GM18858 (cell line): ENCODE measurements at regions not wholly inside any gene's neighbourhood (a gene's known extent, or its start where the extent isn't known, plus 50 kb on each side); places are given as distances from the start of the nearest gene placed in this dataset.

Experiments
- ATAC-seq: cut with Tn5 transposase; IDR thresholded peaks from one replicate; pipeline ENCODE4 v1.9.1; 2021; ENCODE audit not compliant: unreplicated experiment

DNA sequence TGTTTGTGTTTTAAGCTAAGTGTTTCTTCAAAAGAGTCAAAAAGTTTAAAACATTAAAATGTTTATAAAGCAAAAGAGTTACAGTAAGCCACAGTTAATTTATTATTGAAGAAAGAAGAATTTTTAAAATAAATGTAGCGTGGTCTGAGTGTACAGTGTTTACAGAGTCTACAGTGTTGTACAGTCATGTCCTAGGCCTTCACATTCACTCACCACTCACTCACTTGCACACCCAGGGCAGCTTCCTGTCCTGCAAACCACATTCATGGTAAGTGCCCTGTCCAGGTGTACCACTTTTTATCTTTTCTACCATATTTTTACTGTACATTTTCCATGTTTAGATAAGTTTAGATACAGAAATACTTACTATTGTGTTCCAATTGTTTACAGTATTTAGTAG is 239.7 kb upstream of the AGA start:
- ATAC-seq: no peak

DNA sequence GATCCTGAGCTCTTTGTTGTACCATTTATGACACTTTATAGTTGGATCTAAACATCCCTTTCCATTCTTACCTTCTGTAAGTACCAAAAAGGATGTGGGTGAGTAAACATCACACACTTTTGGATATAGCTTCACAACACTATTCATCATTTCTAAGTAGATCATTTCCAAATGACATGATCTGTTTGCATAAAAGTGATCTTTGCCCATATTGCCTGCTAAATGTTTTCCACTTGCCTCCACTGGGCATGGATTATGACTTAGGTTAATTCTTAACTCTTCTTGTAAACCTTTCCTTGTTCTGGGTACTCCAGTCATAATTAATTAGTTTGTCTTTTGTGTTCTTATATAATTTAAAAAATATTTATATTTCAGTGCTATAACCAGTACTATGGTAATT is 244.9 kb upstream of the AGA start:
- ATAC-seq: no peak

DNA sequence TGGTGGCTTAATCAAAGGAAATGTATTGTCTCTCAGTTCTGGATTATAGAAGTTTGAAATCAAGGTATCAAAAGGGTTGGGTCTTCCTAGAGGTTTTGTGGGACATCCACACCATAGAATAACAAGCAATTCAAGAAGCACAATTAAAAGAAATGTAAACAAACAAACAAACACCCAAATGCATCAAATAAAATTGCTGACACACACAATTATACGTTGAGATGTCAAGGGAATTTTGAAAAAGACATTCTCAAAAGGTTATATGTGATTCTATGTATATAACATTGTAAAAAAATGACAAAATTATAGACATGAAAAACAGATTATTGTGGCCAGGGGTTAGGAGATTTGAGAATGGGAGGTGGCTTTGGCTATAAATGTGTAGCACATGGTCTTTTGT is 250.7 kb upstream of the AGA start:
- ATAC-seq: no peak

DNA sequence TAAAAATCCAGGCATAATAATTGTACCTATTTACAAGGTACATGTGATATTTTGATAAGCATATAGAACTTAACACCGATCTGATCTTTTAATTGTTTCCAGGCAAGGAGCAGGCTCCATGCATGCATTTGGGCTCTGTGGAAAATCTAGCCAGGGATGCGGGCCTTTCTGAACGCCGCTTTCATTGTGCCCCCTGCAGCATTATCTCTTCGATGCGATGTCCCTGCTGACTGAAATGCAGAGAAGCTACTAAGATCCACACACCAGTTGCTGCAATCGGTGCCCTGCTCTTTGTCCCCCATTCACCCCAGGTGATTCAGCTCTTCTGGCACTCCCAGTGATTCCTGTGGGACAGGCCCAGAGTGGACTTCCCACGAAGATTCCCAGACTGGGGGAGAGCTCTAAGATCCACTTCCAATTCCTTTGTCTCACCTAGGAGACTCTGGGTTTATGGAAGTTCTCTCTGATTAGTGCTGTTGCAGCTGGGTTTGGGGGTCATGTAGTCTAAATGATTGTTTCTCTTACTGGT is 254.3 kb upstream of the AGA start:
- ATAC-seq: no peak

DNA sequence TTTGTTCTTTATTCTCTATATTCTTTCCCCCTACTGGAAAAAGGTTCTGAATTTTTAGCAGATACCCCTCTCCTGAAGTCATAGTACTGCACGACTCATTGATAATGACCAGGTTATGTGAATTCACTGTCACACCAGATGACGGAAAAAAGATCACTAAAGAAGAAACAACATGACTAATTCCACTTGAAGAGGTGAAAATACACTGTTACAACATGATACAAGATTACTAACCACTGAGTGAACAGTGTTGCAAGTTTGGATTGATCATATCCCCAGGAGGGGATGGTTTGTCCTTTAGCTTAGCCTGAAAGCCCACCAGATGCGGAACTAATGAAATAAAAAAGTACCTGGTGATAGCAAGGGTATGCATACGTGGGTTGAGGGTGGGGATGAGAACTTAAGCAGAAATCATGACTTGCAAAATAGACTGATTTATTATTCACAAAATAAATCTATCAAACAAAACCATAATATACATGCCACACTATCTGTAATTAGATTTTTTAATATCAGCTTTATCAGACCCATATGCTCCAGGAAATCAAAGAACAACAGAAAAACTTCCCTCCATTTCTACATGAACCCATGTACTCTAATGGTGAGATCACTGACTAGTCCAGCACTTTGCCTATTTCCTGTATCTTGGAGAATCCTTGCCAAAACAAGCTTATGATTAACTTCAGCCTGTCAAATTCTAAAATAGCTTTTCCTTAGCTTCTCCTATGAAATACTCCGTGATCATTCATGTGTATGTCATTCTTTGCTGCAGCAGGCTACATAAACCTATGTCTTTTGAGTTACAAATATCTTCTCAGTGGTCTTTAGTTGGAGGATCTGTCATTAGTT is 257.4 kb upstream of the AGA start:
- no peak for ATAC-seq

DNA sequence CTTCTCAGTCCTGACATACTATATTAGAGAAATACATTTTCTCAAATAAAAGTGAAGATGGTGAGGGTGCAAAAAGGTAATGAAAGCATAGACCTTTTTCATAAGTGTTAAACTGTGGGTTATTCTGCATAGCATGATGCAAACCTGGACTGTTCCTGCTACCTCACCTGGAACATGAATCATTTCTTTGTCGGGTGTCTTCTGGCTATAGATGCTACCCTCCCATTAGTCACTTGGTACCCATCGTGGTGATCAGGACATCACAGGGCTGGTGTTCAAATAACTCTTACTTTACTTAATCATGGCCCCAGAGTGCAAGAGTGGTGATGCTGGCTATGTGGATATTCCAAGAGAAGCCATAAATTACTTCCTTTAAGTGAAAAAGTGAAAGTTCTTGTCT is 264.7 kb upstream of the AGA start:
- ATAC-seq: no peak

DNA sequence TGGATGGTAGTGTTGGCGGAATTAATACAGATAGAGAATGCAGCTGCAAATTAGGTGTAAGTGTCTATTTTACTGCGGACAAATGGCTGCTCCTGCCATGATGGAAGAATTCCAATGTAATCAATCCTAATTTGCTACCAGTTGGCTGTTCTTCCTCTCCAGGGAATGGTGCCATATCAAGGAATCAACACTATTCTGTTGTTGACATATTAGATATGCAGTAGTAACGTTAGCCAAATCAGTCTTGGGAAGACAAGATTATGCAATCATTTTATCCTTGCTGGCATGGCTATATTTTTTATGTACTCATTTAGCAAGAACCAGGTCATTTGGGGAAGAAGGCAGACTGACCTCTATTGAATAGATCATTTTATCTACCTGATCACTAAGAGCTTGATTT is 271.2 kb upstream of the AGA start:
- ATAC-seq: no peak

DNA sequence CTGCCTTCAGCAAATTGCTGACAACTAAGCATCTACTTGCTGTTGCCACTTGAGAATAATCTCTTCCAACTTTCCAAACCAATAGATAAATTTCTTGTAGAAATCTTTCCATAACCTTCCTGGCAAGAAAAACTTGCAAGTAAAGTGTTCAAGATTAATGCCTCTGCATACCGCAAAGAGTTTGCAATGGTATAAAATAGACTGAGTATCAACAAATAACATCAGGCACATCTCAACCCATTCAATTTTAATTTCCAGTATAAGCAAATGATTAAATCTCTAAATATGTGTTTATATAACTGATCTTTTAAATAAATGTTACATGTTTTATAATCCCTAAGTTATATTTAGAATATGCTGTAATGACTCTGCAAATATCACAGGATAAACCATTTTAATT is 275.2 kb upstream of the AGA start:
- no peak for ATAC-seq

DNA sequence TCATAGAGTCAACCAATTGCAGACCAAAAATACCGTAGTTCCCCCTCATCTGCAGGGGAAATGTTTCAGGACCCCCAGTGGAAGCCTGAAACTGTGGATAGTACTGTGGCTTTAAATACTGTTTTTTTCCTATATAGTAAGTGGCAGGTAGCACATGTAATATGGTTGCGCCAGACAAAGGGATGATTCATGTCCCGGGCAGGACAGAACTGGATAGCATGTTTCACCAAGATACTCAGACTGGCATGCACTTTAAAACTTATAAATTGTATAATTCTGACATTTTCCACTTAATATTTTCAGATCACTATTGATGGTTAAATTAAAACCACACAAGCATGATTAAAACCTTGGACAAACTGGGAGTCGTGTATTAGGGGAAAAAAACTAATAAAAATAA is 276.3 kb upstream of the AGA start:
- ATAC-seq: no peak

DNA sequence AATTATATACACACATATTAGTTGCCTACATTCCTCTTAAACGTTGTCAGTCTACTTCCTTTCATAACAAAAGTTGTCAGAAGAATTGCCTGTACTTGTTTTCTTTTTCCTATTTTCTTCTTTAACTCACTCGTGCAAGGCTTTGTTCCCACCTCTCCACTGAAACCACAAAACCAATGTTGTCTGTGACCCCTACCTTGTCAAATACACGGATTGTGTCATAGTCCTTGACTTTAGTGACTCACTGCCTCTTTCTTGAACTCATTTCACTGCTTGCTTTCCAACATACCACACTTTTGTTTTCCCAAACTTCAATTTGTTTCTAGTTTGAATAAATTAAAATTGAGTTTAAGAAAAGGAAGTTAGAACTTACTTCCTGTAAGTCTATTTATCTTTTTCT is 283.9 kb upstream of the AGA start:
- ATAC-seq: no peak

DNA sequence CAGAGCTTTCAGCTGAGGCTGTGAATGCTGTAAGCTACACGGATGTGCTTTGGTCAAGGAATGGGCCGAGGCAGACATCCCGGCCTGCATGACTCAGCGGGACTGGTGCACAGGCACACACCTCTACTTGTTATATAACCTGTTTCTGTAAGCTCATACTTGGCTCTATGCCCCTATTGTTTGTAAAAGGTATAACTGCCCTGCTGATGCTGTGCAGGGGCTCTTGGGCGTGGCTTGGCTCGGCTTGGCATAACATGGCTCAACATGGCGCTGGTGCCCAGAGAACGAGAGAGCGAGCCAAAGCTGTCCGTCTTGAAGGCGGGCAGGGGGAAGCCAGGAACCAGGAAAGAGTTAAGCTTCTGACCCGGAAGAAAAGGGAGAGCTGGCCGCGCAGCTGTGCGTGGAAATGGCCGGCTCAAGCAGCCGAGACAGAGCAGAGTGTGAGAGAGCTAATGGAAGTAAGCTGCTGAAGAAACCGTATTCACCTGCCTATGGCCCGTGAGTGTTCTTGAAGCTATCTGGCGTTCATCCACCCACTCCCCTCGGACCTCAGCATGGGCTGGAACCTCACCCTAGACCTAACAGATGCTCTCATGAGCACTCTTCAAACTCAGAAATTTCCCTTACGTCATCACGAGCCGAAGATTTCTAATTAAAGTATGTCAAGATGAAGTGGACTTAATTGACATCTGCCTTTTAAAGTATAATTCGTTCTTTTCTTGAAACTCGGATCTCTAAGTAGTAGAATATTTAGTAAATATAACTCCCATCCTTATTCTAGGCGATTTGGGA is 286.3 kb upstream of the AGA start:
- no peak for ATAC-seq

DNA sequence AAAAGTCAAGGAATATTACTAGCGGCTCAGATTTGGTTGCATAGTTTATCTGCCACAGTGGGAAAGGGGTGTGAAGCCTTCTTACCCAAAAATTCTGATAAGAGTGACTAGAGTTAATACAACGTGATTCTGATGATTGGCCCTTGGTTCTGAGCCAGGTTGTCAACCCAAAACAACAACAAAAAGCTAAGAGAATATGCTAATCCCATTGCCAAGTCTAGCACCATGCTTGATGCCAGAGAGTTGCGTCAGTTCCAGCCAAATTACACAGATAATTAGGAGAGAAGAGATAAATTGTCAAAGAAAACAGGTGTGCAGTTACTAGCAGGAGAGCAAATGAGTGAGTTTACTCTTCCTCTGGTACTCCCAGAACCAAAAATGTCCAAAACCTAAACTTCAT is 287.4 kb upstream of the AGA start:
- ATAC-seq: no peak

DNA sequence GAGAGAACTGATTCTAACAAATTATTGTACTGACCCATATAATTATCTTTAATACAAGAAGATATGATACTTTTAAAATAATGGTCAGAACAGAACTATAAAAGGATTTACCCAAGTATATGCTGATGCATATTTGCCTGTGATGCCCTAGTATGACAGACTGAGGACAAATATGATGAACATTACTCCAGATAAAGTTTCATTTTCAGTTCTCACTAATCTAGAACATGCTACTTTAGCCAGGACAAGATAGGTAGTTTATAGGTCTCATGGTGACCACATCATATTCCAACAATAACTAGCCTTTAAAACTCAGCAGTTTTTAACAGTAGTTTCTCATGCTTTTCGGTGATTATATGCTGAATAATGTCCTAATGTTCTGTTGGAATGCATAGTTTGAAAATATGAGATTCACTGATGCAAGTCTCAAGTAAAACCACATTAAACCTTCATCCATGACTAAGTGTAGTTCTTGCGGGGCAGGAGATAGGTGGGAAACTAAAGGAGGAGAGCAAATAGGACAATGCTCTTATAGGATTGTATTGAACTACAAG is 295.2 kb upstream of the AGA start:
- no peak for ATAC-seq

DNA sequence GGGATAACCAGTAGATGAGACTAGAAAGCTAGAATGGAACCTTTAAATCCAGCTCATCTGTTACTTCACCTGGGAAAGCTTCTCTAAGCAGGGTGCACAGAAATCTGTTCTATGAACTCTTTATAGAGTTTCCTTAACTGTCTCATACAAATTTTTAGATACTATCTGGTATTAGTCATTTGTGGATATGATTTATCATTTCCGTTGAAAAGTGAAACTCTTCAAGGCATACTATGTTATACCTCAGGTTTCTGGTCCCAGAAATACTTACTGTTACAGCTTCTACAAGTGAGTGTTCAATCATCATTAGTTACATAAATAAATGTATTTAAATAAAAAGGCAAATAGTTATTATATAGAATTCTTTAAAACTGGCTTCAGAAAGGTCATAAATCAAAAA is 298.3 kb upstream of the AGA start:
- ATAC-seq: peak; percentile 80

DNA sequence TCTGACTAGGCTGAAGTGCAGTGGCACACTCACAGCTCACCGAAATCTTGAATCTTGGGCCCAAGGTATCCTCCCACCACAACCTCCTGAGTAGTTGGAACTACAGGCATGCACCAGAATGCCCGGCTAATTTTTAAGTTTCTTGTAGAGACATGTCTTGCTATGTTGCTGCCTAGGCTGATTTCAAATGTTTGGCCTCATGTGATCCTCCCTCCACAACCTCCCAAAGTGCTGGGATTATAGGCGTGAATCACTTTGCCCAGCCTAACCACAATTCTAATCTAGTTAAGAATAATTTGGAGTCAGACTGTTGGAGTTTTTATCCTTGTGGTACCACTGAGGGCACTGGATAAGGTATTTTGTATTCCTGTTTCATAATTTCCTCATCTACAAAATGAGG is 317.5 kb upstream of the AGA start:
- ATAC-seq: no peak

DNA sequence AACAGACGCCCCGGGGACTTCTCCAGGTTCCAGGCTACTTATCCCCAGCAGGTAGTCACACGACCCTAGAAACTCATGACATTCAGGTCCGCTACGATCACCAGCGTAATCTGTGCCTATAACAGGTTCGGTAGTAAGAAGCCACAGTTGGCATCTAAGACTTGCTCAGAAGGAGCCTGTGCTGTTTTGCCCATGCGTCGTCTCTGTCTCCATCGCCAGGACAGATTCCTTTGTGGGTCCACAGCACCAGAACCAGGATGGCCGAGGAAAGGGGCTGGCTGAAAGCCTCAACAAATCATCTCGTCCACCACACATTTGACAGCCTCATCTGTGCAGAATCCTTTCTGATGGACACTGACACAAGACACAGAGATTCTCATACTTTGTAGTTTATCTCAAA is 319.5 kb upstream of the AGA start:
- no peak for ATAC-seq

DNA sequence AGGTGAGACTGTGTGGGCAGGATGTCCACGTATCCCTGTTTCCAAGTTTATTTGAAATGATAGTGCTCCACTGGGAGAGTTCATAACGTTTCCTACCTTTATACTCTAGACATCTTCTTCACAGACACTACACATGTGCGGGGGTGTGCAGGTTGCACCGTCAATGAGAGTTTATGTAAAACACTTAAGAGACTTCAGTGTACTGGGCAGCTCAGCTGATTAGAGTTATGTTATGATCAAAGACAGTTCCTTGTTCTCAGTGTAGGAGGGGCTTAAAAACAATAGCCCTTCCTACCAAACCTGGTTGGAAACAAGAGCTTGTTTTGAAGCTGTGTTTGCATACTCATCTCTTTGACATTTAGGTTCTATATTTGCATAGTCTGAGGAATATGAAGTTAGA is 326.9 kb upstream of the AGA start:
- no peak for ATAC-seq

DNA sequence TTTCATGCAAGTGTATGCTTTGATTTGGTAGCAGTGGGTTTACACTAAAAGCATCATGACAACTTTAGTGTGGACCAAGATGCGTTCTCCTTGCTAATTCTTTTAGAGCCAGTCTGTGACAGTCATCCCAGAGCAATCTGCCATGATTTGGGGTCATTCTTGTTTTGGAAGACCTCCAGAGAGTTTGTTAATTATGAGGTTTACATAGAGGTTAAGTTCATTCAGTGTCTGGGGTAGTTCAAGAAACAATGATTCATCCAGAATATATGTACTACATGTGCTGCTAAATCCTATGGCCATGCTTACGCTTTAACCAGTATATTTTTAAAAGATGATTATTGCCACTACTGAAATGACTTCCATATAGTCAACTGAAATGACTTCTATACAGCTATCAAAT is 328.5 kb upstream of the AGA start:
- no peak for ATAC-seq

DNA sequence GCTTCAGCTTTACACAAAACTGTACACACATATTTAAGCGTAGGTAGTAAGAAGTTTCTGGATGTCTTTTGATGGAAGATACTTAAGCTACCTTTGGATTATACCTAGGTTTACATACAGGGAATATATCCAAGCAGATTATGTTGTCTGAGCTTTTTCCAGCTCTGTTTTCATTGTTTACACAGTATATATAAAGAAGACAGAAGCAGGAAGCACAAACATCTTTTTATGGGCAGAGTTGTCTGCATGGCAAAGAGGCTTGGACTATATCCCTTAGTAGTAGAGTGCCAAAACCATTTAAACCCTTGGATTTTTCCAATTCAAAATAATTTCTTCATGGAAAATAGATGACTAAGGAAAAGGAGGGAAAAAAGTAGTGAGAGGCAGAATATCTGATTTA is 329.4 kb upstream of the AGA start:
- ATAC-seq: no peak

DNA sequence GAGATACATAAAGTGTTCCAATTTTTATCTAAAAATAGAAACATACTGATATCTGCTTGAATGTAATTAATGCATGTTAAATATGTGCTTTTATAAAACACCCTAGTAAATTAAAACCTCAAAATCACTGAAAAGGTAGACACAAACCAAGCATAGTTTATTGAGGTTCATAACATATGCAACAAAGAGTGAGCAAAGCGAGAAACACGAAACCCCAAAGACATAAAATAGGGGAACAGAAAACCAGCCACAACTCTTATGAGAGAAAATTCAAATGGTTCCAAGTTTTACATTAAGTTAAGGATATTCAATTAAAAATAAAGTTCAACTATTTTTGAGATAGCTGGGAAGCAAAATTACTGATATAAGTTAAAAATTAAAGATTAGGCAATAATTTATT is 336.4 kb upstream of the AGA start:
- peak; percentile 65 for ATAC-seq

DNA sequence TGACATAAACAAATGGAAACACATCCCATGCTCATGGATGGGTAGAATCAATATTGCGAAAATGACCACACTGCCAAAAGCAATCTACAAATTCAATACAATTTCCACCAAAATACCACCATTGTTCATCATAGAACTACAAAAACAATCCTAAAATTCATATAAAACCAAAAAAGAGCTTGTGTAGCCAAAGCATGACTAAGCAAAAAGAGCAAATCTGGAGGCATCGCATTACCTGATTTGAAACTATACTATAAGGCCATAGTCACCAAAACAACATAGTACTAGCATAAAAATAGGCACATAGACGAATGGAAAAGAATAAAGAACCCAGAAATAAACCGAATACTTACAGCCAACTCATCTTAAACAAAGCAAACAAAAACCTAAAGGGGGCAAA is 342.8 kb upstream of the AGA start:
- no peak for ATAC-seq

DNA sequence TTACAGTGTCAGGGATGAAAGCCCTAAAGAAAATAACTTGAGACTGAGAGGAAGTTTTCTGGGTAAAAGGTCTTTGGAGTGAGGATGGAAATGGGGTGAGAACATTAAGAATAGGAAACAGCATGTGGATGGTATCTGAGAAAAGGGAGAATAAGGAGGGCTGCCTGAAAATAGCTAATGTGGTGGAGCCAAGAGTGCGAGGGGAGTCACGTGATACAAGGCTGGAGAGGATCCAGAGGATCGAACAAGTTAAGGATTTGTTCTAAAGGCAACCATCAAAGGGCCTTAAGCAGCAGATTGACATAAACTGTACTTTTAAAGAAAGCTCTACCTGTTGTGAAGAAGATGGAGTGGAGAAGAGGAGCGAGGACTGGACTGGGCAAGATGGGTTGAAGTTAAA is 347.4 kb upstream of the AGA start:
- ATAC-seq: no peak
